Activated B cell treated with CpG ODN at 0.5 μM for 24 hours (primary cell): ENCODE measurements at regions not wholly inside any gene's neighbourhood (a gene's known extent, or its start where the extent isn't known, plus 50 kb on each side); places are given as distances from the start of the nearest gene placed in this dataset.

ENCODE experiments used
- ATAC-seq: fragments of 200-7000 bp; cut with Tn5 transposase; one replicate; pipeline ENCODE4 v1.10.0; 2021; ENCODE audit warnings: low read depth, mild to moderate bottlenecking, moderate library complexity
- CTCF ChIA-PET: fragments of 350-600 bp; sonication (Branson Sonifier 250); formaldehyde crosslinking; loops from one replicate; lab custom pipeline; 2021; ENCODE audit warnings: antibody characterized with exemption; lab: Charles Lee
- POLR2A ChIA-PET: fragments of 350-600 bp; sonication (Branson Sonifier 250); formaldehyde crosslinking; loops from one replicate; lab custom pipeline; 2021; ENCODE audit warnings: antibody characterized with exemption; lab: Charles Lee
- DNase-seq: peaks from one replicate; pipeline ENCODE4 v3.0.0; 2022
- H3K27ac Mint-ChIP-seq: one replicate; pipeline ENCODE4 v1.8.0; 2020; ENCODE audit warnings: mixed read lengths
- H3K27me3 Mint-ChIP-seq: one replicate; pipeline ENCODE4 v1.8.0; 2021; ENCODE audit warnings: mixed read lengths
- H3K36me3 Mint-ChIP-seq: one replicate; pipeline ENCODE4 v1.8.0; 2021; ENCODE audit warnings: low read depth, mixed read lengths
- H3K4me1 Mint-ChIP-seq: one replicate; pipeline ENCODE4 v1.8.0; 2021; ENCODE audit warnings: mixed read lengths
- H3K4me3 Mint-ChIP-seq: one replicate; pipeline ENCODE4 v1.8.0; 2020; ENCODE audit warnings: mild to moderate bottlenecking, mixed read lengths
- H3K9me3 Mint-ChIP-seq: one replicate; pipeline ENCODE4 v1.8.0; 2020; ENCODE audit warnings: mixed read lengths
- intact Hi-C: fragments of 100-400 bp; cut with micrococcal nuclease; formaldehyde crosslinking; loops from one replicate; pipeline ENCODE4 v1.15.1; 2024
- TF ChIP-seq, protein P1 (sequence below): fragments of 200-600 bp; IDR thresholded peaks from one replicate; pipeline ENCODE4 v1.8.0; 2022; ENCODE audit warnings: antibody characterized with exemption, mild to moderate bottlenecking

DNA sequence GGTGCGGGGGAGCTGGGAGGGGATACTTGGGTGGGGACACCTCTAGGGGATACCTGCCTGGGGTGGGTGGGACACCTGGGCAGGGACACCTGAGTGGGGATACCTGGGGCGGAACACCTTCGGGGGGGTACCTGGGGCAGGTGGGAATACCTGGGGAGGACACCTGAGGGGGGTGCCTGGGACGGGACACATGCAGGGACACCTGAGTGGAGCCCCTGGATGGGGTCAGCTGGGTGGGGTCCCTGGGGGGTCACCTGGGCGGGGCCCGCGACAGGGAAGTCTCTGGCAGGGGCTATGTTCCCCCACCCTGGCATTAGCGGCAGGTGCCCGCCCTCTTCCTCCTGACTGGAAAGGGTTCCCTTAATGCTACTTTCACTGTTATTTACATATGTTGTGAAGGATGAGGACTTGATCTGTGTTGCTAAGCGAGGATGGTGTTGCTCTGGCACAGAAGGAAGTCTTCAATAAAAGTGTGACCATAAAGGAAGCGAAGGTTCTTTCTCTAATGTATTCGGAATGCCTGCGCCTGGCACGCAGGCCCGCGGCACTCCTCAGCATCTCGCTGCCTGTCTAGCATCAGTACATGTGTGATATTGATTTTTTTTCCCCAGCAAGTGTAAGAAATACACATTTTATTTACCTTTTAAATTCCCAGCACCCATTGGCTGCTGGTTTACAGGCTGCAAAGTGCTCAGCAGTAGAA is 801.7 kb downstream of the BRD1 start:
- ATAC-seq (no peak), DNase-seq (no peak)
- intact Hi-C loops = no loop called here
- no peaks in the 10 kb centered on the region for H3K27me3 Mint-ChIP-seq
- no peaks in the 10 kb centered on the region for H3K36me3 Mint-ChIP-seq
- H3K9me3 Mint-ChIP-seq = no peaks in the 10 kb centered on the region
- TF ChIP-seq, protein P1, sequence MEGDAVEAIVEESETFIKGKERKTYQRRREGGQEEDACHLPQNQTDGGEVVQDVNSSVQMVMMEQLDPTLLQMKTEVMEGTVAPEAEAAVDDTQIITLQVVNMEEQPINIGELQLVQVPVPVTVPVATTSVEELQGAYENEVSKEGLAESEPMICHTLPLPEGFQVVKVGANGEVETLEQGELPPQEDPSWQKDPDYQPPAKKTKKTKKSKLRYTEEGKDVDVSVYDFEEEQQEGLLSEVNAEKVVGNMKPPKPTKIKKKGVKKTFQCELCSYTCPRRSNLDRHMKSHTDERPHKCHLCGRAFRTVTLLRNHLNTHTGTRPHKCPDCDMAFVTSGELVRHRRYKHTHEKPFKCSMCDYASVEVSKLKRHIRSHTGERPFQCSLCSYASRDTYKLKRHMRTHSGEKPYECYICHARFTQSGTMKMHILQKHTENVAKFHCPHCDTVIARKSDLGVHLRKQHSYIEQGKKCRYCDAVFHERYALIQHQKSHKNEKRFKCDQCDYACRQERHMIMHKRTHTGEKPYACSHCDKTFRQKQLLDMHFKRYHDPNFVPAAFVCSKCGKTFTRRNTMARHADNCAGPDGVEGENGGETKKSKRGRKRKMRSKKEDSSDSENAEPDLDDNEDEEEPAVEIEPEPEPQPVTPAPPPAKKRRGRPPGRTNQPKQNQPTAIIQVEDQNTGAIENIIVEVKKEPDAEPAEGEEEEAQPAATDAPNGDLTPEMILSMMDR = no peak
- ChIA-PET POLR2A (no interaction called here), CTCF (no interaction called here)
- H3K4me1 Mint-ChIP-seq = no peaks in the 10 kb centered on the region
- no peak overlapping the region for H3K4me3 Mint-ChIP-seq
- H3K27ac Mint-ChIP-seq = no peak overlapping the region

DNA sequence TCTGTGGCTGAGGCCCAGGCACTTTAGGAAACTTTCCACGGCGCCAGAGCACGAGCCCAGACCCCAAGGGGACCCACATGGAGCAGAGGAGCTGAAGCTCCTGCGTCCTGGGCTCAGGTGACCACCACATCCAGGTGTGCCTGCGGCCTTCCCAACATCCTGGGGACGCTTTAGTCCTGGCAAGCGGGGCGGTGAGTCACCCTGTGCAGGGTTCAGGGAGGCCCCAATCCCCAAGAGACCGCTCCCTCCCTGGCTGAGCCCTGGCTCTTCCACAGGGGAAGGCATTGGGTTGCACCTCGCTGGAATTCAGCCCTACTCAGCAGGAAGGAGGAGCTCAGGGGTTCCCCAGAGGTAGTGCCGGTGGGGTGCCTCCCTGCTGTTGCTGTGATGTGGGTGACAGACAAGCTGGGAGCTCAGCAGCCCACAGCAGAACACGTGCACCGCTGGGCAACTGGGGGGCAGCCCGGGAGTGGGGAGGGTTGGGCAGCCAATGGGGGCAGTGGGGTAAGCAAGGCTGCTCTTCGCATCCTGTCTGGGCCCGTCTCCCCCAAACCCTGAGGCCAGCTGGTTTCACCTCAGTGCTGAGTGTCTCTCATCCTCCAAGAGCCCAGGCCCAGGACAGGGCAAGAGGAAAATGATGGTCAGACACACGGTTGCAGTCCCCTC is 802.8 kb downstream of the BRD1 start:
- no peak overlapping the region for H3K27ac Mint-ChIP-seq
- ChIA-PET CTCF (no interaction called here), POLR2A (no interaction called here)
- TF ChIP-seq, protein P1 = no peak
- no peak overlapping the region for H3K4me3 Mint-ChIP-seq
- H3K36me3 Mint-ChIP-seq = no peaks in the 10 kb centered on the region
- no peaks in the 10 kb centered on the region for H3K9me3 Mint-ChIP-seq
- DNase-seq (no peak), ATAC-seq (no peak)
- intact Hi-C loops = no loop called here
- H3K4me1 Mint-ChIP-seq = no peaks in the 10 kb centered on the region
- H3K27me3 Mint-ChIP-seq = no peaks in the 10 kb centered on the region

DNA sequence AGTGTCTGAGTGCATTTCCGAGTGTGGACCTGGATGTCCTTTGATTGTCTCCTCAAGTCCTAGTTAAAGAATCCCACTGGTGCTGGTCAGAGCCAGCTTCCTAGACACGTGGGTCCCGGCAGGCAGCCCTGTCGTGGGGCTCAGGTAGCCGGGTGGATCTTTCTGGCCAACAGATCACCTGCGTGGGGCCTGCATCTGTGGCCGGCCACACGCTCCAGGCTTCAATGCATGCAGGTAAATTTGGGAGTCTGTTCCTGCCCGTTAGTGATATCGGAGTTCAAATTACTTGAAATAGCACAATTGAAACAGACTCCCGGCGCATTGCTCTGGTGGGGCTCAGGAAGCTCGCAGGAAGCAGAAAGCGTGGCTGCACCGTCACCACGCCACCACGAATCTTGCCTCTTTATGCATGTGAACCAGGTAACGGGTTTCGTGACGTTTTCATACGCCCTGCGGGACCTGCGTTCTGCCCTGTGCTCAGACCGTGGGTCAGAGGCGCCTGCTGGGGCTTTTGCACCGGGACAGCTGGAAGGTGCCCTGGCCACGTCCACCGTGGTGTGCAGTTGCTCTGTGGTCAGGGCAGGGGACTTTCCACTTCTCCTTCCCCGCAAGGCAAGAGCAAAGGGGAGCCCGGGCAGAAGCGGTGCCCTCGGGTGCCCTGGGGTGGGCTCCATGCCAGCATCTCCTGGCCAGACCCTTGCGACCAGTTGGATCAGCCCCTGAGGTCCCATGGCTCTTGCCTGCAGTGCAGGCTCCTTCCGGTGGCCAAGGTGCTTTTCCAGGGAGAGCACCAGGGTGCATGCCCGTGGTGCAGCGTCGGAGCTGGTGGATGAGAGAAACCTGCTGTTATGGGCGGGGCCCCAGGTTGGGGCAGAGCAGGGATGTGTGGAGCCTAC is 803.5 kb downstream of the BRD1 start:
- H3K4me1 Mint-ChIP-seq = no peaks in the 10 kb centered on the region
- H3K36me3 Mint-ChIP-seq = no peaks in the 10 kb centered on the region
- H3K4me3 Mint-ChIP-seq = no peak overlapping the region
- CTCF ChIA-PET = no interaction called here
- TF ChIP-seq, protein P1 = no peak
- ATAC-seq = no peak
- no peak for DNase-seq
- no peaks in the 10 kb centered on the region for H3K9me3 Mint-ChIP-seq
- H3K27ac Mint-ChIP-seq = no peak overlapping the region
- intact Hi-C loops = no loop called here
- no peaks in the 10 kb centered on the region for H3K27me3 Mint-ChIP-seq
- POLR2A ChIA-PET = no interaction called here

DNA sequence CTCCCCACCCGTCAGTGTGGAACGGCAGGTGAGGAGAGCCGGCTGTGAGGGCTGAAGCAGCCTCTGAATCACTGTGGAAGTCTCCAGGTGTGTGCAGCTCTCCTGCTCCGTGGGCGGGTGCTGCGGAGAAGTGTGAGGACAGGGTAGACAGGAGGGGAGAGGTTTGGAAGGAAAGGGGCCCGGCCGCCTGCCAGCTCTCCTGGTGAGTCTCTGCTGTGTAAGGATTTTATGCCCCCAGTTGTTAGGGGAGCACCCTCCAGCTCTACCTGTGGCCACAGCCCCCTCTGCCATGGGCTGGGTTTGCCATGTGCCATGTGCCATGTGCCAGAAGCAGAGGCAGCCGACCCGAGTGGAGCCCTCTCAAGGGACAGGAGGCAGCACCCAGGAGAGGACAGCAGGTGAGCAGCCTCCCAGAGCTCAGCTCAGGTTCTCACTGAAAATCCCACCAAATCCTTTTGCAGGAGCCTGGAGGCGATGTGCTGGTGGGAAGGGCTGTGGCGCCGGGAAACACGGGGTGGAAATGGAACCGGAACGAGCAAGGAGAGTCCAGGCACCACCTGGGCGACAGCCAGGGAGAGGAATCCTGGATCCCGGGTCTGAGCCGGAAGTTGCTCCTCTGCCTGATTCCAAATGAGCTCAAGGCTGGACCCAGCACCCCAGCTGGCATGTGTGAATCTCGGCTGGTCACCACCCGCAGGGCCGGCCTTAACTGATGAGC is 804.4 kb downstream of the BRD1 start:
- intact Hi-C loops = no loop called here
- no peaks in the 10 kb centered on the region for H3K27me3 Mint-ChIP-seq
- DNase-seq (no peak), ATAC-seq (no peak)
- no peak overlapping the region for H3K27ac Mint-ChIP-seq
- TF ChIP-seq, protein P1 = no peak
- ChIA-PET POLR2A (no interaction called here), CTCF (no interaction called here)
- H3K36me3 Mint-ChIP-seq = no peaks in the 10 kb centered on the region
- no peaks in the 10 kb centered on the region for H3K4me1 Mint-ChIP-seq
- no peaks in the 10 kb centered on the region for H3K9me3 Mint-ChIP-seq
- H3K4me3 Mint-ChIP-seq = no peak overlapping the region
